Stimulated activated CD8-positive, alpha-beta memory T cell treated with anti-CD3 and anti-CD28 coated beads, Interleukin-2, amount 100 ng/mL, for 1 hour (primary cell): ENCODE measurements at regions not wholly inside any gene's neighbourhood (a gene's known extent, or its start where the extent isn't known, plus 50 kb on each side); places are given as distances from the start of the nearest gene placed in this dataset.

Source experiments
- DNase-seq, 2 donors: peaks; one replicate each; pipeline ENCODE4 v3.0.0-alpha.2; 2020; ENCODE audit warnings: low read depth in 2 of 2

DNA sequence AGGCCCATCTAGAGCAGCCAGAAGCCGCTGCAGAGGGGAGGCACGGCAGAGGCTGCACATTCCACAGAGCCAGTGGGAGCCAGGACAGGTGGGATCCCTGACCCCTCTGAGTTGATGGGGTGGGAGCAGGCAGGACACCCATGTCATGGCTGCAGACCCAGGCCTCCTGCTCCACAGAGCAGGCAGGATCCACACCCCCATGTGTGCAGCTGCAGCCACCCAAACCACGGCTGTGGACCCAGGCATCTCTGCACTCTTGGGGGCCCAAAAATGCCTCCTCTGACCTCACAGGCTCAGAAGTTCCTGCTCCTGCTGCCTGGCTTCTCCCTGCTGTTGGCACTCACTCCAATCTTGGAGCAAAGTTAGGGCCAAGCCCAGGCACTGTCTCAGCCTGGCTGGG is 112.3 kb upstream of the TMEM18 start:
- DNase-seq: no peak

DNA sequence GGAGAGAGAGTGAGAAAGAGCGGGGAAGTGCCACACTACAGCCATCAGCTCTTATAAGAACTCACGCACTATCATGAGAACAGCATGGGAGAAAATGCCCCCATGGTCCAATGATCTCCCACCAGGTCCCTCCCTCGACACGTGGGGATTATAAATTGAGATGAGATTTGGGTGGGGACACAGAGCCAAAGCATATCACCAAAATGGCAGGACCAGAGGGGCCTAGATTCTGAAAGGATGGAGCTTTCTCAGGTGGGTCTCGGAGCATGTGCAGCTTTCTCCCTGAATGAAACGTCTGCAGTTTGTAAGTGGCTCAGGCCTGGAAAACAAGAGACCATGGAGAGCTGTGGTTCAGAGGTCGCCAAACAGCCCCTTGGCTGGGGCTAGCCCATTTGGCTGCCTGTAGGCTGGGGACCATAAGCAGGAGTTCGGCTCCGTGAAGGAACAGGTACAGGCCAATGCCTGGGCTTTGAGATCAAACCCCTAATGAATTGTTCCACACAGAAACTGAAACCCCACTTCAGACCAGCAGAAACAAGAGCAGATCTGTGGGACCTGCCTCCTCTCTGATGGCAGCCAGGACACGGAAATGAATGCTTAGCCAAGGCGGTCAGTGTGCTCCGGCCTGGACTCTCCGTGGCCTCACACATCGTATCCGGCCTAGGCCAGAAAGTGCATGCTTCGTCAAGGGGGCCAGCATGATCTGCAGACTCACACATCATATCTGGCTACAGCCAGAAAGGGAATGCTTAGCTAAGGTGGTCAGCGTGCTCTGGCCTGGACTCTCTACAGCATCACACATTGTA is 111.2 kb upstream of the TMEM18 start:
- no peak for DNase-seq

DNA sequence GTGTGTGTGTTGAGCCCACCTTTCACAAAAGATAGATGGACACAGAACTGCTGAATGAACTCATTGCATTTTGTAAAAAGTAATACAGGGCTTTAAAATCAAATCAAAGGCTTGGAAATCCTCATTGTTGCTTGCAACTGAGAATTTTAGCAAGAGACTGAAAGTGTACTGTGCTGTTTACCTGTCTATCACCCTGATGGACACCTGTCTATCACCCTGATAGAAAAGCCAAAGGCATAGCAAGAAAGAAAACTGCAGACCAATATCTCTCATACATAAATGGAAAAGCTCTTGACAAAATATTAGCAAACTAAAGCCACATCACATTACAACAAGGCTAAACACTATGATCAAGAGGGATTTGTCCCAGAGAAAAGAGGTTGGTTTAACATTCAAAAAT is 107.5 kb upstream of the TMEM18 start:
- DNase-seq: no peak

DNA sequence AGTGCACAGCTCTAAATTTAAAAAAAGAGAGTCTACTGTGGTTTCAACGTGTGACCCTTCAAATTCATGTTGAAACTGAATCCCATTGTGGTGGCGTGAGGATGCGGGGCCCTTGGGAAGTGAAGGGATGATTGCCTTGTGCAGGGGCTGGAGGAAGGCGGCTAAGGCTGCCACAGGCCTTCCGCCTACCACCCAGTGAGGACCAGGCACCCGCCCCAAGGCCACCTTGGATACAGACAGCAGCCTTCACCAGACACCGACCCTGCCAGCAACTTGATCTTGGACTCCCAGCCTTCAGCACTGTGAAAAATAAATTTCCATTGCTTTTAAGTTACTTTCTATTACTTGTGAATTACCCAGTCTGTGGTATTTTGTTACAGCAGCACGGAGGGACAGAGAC is 103.4 kb upstream of the TMEM18 start:
- no peak for DNase-seq

DNA sequence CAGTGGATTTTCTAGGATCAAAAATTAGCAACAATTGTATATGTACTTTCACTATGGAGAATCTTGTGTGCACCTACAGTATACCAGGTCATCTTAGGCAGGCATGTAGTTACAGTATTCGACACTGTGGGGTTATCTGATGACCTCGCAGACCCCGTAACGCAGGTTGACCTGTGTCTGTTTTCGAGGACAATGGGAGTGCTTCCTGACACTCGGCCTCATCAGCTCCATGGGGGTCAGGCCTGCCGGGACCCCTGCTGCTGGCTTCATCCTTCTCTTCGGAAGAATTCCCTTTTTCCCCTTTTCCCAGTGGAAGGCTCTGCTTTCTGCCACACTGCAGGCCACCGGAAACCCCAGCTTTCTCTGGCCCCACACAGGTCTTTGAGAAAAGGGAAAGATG is 102.8 kb upstream of the TMEM18 start:
- DNase-seq: no peak

DNA sequence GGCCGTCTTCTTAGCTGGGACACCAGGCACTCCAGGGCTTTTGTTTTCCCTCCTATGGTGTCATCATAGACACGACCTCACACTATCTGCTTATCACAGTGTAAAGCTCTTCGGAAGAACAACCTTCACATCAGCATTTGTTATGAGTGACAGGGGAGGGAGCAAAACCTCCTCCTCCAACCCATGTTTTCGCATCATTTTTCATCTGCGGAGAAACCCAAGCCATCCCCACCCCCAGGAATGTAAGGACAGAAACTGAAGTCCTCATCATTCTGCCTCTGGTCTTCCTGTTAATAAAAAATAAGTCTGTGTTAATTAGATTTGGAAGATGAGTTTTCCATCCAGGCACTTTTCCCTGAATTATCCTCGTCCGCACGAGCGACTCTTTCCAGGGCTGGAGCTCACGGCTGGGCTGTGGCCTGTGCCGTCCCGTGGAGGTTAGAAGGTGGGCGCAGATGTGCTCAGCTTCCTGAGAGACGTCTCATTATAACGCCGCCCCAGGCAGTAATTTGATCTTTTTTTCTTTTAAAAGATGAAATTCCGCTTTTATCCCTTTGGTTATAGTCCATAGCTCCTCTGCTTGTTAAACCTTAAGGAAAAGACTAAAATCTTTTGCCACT is 101.6 kb upstream of the TMEM18 start:
- DNase-seq: no peak

DNA sequence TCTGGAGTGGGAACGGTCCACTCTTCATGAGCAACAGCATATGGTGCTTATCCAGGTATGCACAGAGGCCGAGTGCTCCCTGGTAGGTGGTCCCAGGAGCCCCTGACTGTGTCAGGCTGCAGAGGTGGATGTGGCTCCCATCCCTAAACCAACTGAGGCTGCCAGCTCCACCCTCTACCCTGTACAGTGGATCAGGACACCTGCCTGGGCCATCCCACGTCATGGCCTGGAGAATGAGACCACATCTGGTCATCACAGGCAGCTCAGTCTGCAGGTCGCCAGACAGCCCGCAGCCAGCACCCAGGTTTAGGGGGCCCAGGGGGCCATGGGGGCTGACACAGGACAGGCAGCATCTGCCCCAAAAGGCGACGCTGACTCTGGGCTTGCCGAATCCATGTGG is 100.3 kb upstream of the TMEM18 start:
- DNase-seq: no peak

DNA sequence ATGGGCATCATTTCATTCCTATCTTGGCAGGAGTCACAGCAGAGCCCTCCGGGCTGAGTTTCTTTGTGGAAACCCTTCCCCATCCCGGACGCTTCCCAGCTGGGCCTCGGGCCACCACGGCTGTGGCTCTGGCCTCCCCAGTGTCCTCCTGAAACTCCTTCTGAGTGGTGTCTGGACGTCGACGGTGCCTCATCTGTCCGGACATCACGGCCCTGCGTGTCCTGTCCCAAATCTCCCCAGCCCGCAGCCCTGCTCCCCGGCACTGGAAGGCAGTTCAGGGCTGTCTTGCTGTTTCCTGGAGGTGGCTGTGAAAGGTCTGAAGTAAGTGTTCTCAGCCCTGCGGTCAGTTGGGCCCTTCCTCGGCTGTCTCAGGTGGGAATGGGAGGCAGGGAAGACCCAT is 99.8 kb upstream of the TMEM18 start:
- DNase-seq: no peak

DNA sequence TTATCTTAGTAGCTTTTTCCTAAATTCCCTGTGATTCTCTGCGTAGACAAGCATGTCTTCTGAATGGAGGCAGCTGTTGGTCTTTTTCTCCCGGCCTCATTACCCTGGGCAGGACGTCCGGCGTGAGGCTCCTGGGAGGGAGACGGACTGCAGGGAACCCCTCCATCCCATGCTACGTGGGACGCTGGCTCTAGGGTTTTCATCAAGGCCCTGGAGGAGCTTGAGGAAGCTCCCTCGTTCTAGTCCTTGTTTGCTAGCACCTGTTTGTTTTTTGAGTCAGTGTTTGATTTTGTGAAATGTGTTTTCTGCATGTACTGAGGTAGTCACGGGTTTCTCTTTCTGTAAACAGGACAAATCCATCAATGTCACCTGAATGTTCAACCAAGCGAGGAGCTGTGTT is 99.3 kb upstream of the TMEM18 start:
- no peak for DNase-seq

DNA sequence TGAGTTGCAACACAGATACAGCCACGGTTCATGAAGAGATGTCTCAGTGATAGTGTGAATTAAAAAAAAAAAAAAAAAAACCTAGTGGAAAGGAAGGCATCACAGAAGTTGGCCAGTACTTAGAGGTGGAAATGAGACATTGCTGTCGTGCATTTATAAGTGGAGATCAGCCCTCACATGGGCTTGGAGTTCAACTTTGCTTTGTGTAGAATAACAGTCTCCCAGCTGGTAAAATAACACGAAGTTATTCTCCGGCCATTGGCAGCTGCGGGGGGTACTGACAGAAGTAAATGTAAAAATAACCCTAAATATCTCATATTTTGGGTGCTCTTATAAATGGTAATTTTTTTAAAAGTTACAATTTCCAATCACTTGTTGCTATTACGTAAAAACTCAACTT is 98.8 kb upstream of the TMEM18 start:
- DNase-seq: no peak

DNA sequence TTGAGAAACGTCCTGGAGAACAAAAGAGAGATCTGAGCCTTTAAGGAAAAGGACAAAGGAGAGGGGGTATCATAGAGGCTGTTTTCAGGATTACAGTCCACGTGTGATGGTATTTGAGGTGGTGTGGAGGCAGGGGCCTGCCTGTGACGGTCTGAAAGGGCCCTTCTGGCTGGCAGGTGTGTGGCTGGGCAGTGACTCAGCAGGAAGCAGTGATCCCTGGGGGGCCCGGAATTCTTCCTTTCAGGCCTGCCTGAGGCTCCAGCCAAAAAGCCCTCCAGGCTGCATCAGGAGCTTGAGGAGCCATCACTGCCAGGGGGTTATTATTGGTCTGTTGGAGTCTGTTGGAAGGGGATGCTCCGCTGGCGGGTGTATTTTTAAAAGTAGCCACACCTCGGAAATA is 97.2 kb upstream of the TMEM18 start:
- DNase-seq: no peak

DNA sequence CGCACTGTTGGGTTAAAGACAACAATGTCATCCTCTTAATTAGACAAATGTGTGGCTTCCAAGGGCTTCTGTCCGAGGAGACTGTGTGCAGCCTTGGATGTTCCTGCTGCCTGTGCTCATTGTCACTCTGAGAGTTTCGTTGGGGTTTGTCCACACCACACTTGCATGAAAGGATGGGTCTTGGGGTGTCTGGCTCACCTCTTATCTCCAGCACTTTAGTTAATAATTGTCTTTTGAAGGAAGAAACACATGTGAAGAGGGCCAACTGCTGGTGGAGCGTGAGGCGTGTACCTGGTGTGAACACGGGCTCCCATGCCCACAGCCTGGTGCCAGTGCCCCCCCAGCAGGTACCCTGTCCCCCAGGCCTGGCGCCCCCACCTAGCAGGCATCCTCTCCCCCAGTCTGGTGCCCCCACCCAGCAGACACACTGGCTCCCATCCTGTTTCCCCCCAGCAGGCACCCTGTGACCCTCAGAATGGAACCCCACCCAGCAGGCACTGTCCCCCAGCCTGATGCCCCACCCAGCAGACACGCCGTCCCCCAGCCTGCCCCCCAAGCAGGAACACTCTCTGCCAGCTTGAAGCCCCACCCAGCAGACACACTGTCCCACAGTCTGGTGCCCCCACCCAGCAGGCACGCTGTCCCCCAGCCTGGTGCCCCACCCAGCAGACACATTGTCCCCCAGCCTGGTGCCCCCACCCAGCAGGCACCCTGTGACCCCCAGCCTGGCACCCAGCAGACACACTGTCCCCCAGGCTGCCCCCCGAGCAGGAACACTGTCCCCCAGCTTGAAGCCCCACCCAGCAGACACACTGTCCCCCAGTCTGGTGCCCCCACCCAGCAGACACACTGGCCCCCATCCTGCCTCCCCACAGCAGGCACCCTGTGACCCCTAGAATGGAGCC is 96.3 kb upstream of the TMEM18 start:
- no peak for DNase-seq

DNA sequence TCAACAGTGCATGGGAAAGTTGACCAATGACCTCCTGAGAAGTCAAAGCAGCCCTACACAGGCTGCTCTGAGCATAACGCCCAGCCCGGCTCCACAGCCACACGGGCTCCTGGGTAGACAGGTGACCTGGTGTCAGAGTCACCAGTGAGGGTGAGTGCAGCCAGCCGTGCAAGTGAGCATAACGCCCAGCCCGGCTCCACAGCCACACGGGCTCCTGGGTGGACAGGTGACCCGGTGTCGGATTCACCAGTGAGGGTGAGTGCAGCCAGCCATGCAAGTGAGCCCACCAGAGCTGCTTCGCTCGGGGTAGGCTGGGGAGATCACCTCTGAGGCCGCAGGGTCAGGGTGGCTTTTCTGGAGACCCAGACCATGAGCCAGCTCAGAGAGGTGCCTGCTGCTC is 94.3 kb upstream of the TMEM18 start:
- no peak for DNase-seq

DNA sequence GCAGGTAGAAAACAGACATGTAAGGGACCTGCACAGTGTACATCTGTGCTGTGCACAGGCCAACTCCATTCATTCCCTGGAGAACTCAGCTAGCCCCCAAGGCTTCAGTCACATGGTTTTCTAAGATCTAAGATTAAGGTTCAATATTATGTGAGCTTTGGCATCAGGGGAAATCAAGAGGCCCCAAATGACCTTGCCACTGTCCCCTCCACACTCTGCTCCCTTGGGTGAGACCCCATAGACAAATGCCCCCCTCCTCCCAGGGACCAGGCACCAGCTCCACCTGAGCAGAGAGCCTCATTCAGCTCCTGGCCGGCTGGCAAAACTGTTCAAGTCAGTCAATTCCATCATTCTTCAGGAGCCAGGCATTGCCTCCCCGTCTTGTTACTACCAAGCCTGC is 93.6 kb upstream of the TMEM18 start:
- no peak for DNase-seq

DNA sequence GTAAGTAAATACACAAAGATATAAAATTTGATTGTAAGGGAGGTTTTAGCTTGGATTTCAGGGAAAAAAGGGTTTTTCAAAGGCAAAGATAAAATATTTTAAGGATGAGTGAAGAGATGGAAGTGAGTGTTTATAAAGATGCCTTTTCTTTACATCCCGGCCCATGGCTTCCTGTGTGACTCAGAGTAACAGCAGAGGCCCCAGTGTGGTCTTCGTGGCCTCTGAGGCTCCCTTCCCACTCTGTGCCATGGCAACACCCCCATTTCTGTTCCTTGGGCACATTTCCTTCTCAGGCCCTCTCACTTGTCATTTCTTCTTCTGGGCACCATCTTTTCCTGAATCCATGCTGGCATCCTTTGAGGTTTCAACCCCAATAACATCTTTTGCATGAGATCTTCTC is 92.6 kb upstream of the TMEM18 start:
- no peak for DNase-seq

DNA sequence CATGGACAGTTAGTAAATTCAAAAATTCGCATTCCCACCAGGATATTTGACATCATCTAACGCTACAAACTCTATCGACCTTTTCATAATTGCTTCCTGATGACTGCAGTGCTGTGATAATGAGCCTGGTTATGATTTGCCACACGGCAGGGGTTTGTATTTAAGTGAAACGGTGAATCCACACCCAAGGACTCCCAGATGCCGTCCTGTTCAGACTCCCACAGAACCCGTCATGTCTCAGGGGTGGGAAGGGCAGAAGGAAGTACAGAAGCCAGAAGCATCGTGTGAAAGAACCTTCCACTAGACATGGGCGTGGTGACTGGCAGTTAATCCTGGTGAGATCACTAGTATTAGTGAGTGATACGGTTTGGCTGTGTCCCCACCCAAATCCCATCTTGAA is 91.2 kb upstream of the TMEM18 start:
- DNase-seq: no peak

DNA sequence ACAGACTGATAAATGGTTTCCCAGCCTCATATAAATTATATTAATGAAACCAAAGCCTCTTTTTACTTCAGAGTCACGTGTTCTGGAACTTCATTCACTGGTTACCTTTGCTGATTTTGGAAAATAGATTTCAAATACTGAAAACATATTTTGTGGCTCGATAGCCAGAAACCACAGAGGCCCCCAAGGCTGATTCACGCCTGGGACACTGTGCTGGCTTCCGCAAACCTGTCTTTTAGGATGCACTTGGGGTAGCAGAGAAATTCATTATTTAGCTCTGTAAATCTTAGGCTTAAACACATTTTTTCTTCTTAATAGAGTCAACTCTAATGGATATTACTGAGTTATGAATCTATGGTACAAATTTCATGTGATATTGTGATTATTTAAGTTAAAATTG is 90.7 kb upstream of the TMEM18 start:
- no peak for DNase-seq

DNA sequence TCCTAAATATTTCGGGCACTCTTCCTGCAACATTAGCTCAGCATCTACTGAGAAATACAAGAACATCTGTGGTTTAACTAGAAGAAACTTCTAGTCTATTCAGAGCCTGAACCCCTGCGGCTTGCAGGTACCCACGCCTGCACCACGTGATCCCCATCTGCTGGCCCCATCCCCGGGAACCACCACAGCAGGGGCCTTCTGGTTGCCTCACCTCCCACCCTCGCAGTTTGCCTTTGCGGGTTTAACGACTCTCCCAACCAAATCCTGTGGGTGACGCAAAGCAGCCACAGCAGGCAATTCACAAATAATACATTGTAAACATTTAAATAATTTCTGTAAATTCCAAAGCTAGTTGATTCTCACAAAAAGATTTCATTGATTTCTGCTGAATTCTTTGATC is 90.2 kb upstream of the TMEM18 start:
- DNase-seq: no peak

DNA sequence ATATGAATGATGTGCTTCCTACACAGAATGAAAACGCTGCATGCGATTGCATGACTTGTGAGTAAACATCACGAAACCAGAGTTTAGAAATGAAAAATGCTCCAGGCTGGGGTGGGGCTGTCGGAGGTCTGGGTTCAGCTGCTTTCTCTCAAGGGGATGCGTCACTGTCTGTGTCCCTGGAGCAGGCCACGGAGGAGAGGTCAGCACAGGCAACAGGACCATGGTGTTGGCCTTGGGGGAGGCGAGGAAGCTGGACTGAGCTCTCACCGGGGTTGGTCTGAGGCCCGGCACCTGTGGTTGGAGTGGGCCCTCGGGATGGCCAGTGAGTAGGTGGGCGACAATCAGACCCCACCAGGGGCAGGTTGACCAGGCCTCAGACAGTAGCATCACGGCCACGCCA is 89.0 kb upstream of the TMEM18 start:
- DNase-seq: no peak

DNA sequence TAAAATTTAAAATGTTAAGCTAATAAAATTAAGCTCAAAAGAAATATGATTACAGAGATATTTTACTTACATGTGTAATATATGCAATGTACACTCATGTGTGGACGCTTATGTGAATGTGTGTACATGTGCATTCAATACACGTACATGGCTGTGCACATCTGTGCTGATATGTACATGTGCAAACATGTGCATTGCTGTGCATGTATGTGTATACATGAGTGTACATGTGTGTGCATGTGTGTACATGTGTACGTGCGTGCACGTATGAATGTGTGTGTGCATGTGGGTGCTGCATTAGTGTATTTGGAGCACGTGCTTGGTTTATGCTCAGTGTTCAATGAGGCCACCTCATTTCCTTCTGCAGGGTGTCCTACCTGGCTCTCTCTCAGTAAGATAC is 88.2 kb upstream of the TMEM18 start:
- no peak for DNase-seq

DNA sequence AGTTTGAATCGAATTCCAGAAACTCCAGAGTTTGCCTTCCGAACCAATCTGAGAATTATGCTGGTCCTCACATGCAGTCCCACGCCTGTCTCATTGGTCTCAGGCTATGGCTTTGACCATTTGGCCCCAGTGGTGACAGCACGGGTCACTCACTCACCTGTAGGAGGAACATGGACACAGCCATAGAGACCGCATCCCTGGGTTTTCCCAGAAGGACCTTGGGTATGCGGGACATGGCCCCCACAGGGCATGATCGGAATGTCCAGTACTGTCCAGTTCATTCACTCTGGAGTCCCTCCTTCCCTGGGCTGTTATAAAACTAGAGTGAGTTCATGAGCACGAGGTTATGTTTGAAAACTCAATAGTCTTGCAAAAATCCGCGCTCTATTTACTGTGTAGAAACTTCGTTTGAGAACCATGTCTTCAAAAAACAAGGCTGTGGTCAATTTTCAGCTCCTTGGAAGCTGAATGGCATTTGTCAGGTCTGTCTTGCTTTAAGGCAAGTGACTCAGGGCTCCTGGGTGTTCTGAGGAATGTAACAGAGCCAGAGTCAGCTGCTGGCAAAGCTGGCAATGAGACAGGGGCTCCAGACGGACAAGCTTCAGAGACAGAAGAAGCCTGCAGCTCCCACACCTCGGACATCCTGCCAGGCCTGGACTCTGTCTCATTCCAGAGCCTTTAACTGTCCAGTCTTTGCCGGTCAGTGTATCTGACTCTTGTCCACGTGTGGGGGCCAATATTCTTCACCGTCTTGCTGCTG is 86.7 kb upstream of the TMEM18 start:
- no peak for DNase-seq

DNA sequence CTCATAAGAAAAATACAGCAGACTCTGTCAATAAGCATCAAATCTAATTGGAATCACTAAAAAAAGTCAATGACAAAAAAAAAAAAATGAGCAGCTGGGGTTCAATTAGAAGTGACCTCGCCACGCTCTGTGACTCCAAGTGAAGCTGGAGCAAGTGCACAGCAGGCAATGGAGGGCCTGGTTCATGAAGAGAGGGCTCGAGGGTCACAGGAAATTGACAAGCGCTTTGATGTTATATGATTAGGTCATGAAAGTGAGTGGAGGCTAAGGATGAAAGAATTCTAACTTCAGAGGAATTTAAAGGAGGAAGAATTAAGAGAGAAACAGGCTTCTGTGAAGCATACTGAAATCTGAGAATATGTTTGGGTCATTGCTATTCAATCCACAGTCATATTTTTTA is 85.4 kb upstream of the TMEM18 start:
- no peak for DNase-seq
